ENCODE measurements at regions not wholly inside any gene's neighbourhood (a gene's known extent, or its start where the extent isn't known, plus 50 kb on each side); places are given as distances from the start of the nearest gene placed in this dataset.

DNA sequence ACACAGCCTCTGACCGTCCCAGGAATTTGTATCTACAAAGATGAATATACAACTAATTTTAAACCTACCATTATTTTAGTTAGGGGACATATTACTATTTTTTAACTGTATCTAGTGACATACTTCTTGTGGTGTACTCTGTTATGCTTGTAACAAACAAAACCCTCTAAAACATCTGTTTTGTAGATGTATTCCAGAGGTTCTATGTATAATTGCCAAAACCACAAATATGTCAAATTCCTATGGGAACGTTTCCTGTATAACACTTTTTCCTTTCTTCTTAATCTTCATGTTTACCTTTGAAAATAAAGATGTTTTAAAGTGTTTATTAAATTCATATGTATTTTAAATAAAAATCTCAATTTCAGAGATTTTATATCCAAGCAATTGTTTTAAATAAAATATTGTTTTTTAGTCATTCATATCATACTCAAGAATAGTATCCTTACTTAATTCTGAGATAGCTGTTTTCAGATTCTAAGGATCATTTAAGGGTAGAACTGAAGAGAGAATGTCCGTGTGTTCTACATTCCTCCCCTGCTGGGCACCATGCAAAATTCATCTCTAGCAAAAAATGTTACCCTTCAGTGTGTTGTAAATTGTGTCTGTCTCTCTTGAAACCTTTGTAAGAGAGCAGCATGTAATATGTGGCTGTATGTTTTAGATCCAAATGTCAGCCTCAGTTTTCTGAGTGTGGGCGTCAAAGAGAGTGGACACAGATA, 1327.7 kb downstream of the EFNB2 start:
- DNase-seq (ENCODE audit: low read depth) = no peak

DNA sequence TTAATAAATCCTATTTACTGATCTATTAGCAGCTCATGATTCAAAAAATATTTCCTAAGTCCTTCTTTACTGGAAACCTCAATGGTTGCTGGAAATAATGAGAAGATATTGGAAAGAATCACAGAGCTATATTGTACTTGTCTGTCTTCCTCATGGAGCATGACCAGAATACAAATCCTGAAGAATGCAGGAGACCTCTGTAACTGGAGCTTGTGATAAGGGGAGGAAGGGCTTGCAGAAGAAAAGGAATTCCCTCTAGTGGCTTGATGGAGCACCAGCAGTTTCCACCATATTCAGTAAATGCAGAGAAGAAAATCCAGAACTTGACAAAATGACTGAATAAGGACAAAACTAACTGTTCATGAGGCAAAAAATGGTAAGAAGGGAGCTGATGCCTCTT, 1333.1 kb downstream of the EFNB2 start:
- DNase-seq (ENCODE audit: low read depth) = no peak

DNA sequence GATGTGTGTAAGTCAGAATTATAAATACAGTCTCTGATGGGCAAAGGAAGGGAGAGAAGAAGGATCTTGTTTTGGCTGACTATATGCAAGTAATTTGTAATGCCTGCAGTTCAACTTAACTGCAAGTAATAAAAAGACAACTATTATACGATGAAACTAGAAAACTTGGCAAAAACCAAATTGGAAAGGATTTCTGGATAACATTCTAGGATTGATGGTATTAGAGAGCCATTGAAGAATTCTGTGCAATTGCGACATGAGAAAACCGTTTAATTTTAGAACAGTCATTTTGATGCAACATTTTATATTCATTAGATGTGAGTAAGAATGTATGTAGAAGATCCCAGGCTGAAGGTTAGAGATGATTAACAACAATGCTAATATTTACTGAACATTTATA, 1334.1 kb downstream of the EFNB2 start:
- DNase-seq (ENCODE audit: low read depth) = no peak

DNA sequence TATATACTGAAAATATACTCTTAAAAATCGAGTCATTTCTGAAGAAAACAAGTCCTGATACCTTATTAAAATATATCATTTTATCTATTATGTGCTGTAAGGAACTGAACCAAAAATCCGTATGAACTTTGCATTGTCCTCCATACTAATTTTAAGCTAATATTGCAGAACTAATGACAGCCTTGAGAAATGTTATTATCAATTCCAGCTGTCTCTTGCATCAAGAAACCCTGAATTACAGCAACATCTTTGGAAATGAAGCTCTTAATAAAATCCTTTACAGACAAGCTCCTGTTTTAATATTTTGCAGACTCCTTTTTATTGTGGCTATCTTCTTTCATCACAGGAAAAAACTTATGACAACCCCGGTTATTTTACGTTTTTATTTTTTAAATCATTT, 1335.3 kb downstream of the EFNB2 start:
- no peak for DNase-seq (ENCODE audit: low read depth)

DNA sequence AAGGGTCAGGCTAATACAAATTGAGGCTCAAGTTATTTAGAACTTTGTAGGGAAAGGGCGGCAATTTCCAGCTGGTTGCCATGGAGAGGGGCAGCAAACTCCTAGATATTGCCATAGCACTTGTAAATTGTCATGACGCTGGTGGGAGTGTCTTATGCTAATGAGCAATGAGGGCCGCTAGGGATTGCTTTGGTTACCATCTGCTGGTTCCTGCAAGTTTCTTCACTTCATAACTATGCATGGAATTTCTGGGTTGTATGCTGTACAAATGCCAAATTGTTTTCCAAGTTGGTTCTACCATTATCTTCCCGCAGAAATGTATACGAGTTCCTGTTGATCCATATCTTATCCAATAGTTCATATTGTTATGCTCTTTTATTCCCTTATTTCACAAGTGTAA, 1339.4 kb downstream of the EFNB2 start:
- DNase-seq (ENCODE audit: low read depth) = no peak

DNA sequence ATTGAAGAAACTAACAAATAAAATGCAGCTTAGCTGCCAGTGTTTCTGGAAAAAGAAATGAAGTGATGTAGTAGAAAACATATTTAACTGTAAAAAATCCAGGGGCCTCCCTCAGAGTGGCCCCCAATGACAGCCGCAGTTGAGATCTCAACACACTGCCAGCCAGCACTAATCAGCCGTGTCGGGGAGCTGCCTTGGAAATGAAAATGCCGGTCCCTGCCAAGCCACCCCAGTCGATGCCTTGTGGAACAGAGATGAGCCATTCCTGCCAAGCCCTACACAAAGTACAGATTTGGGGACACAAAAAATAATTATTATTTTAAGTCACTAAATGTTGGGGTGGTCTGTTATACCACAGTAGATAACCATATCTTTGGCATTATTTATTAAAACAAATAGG, 1342.4 kb downstream of the EFNB2 start:
- no peak for DNase-seq (ENCODE audit: low read depth)

DNA sequence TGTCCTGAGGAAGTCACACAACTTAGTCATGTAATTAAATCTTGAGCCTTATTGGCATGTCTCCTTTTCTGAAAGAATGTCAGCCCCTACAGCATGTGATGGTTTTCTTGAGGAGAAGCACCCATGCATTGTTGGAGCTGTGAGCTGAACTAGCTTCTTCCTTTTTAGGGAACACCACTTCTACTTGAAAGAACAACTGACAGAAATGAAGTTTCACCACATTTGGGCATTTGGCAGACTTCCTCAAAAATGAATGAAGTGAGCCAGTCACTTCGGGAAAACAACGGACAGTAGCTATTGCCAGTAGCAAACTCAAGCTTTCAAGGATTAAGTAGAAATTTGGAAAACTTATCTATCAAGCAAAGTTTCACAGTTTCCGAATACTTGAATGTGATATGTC, 1351.3 kb downstream of the EFNB2 start:
- DNase-seq (ENCODE audit: low read depth) = no peak

DNA sequence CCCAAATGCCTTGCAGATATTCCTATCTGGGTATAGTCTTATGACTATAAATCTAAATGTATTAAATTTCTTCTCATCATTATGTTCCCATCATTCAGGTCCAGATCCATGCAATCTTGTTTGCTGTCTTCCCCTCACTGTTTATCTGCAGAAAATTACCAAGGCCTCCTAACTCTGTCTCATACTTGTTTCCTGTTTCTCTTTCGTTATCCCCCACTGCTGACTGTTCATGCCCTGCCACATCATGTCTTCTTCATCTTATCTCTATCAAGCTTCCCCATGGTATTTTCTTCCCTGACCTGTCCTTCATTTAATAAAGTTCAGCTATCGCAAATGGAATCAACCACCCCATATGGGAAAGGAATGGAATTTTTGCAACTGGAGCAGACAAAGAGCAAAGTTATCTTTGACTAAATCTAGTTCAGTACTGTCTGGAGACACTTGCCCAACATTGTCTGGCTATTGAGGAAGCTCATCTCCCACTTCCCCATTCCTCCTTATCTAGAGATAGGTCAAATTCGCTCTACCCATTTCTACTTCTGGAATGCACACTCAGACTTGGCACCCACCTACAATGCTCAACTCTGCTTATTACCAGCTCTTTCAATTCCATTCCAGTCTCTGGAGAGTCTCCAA, 1358.1 kb downstream of the EFNB2 start:
- DNase-seq (ENCODE audit: low read depth) = no peak

DNA sequence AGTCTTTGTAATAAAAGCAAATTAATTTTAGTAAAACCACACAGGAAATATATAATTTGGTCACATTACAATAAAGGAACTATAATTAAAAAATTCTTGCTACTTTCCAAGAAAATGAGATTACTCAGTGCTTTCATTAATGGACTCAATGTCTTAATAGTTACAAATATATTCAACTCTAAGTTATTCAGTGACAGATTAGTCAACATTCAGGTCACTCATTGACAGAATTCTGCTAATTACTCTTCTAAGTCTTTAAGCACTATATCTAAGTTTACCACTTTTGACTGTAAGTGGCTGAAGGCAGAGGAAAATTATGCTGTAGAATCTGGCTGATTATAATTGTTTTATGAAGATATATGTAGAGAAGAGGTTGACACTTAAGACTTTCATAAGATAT, 1365.0 kb downstream of the EFNB2 start:
- DNase-seq (ENCODE audit: low read depth) = no peak

DNA sequence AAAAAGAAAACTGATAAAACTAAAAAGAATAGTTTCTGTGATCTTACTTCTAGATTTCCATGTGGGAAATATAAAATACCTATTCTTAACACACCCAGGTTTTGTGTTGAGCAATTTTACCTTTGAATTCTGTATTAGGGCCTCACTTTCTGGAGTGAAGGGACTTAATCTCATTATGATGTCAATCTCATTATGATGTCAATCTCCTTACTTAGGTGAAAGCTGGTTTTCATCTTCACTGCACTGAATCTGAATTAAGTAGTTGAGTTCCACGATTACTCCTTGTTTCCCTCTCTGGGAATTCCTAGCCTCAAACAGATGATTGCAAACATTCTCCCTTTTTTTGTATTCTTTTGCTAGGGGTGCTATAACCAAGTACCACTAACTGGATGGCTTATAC, 1367.2 kb downstream of the EFNB2 start:
- no peak for DNase-seq (ENCODE audit: low read depth)

DNA sequence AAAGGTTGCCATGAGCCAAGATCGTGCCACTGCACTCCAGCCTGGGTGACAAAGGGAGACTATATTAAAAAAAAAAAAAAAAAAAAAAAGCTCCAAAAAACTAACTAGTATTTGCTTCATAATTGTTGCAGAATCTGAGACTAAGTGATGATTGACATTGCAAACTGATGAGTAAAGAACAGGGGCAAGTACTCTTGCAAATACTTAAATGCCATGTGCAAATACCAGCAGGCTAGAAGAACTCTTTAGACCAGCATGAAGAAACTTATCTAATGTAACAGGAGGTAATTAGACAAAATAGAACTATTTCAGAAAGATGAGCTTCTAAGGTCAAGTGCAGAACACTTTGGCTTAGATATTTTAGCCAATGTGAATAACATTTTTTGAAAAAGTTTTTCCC, 1368.1 kb downstream of the EFNB2 start:
- no peak for DNase-seq (ENCODE audit: low read depth)

DNA sequence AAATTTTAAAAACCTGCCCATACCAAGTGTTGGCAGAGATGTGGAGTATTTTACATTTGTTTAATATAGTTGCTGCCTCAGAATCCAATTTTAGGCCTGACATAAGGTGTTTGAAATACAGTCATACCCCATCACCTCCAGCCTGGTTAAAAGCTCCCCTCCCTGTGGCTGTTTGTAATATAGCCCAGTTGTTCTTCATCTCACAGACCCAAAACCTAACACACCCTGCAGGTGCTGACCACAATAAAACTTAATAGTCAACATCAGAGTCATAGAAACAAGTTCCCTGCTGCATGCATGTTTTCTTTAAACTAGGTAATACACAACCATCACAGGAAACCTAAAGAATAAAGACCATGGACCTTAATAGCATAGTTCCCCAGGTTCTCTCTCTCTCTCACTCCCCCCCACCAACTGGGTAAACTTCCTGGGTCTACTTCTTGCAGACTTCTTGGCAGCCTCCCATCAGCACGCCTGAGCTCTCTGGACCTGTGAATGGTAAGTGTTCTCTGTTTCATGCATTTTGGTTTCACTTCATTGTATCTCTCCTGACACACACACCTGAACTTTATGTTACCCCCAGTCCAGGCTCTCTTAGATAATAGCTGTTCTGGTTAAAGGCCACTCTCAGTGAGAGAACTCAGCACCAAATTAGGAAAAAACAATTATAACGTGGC, 1369.9 kb downstream of the EFNB2 start:
- DNase-seq (ENCODE audit: low read depth) = no peak

DNA sequence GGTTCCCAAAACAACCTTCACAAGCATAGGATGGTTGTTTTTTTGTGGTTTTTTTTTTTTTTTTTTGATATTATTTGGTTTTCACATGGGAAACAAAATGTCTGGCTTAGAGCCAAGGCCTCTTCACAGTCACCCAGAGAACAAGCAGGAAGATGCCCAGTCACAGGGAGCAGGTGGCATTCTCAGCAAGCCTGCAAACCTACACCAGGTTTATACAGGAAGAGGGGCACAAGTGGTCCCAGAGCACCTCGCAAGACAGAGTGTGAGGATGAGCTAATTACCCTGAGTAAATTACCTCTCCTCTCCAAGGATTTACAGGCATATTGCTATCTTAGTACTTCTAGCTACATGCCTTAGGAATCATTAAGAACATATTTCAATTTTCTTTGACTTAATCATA, 1375.6 kb downstream of the EFNB2 start:
- no peak for DNase-seq (ENCODE audit: low read depth)

DNA sequence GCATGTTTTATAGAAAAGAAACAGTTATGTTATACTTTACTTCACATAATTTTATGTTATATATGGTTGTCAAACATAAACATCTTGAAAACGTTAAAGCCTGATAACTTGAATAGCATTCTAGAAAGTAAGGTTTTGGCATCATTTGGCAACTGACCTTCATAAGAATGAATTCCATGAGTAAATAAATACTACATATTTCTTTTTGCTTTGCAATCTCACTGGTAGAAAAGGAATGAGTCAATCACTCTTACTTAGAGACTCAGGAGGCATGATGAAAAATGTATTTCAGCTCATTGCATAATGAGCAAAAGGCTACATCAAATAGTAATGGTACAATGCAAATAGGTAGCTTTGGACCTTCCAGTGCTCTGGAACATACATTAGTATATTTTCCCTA, 1381.9 kb downstream of the EFNB2 start:
- DNase-seq (ENCODE audit: low read depth) = no peak

DNA sequence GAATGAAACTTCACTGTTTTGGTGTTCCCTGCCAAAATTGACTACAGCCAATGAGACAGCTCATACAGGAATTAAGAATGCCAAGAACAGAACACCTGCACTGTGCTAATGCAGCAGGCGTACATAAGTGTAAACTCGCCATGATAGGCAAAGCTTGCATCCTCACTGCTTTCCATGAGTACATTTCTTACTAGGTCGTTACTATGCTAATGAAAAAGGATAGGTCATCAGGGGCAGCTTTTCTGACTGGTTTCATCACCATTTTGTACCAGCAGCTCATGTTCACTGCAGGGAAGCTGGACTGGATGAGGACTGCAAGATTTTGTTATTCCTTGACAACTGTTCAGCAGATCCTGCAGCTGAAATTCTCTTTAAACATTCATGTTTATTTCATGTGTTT, 1383.8 kb downstream of the EFNB2 start:
- no peak for DNase-seq (ENCODE audit: low read depth)

DNA sequence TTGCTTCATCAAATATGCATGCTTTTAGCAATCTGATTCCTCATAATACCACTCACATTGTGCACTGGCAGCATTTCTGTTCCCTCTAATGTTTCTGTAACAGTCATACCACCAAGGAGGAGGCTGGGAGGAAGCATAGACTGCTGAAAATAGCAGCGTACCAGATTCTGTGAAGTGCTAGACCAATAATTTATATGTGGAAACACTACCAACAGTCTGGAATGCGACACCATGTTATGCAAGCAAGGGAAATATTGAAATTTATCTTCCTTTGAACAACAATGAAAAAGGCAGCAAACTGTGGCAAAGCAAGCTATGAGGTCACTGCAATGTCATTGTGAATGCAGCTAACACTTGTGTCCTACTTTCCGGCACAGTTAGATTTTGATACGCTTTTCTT, 1388.0 kb downstream of the EFNB2 start:
- DNase-seq (ENCODE audit: low read depth) = no peak

DNA sequence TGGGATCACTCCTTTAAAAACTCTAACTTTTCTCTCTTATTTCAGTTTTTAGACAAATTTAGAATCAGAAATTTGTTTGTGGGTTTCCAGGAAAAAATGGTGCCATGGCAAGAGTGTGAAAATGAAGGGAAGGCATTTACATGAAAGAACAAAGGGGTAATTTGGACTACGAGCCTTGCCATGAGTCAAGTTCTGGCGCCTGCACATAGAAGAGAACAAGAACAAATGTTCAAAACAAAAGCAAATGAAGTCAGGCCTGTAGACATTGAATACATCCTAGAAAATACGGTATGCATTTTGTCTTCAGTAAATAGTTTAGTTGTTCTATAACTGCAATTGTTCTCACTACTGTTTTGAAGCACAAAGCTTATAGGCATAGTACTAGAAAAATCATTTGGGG, 1390.5 kb downstream of the EFNB2 start:
- DNase-seq (ENCODE audit: low read depth) = no peak

DNA sequence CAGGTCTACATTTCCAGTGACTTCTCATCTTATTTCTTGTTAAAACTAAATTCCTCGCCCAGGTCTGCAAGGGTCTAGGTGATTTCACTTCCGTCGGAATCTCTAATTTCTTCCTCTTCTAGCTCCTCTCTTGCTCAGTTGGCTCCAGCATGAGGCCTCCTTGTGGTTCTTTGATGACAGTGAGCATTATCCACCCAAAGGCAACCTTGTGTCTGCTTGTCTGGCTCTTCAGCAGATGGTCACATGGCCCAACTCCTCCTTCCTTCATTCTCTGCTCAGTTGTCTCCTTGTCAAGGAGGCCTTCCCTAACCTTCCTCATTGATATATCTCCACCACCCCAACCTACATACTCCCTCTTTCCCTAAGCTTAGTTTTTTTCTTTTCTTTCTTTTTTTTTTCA, 1391.4 kb downstream of the EFNB2 start:
- DNase-seq (ENCODE audit: low read depth) = no peak

DNA sequence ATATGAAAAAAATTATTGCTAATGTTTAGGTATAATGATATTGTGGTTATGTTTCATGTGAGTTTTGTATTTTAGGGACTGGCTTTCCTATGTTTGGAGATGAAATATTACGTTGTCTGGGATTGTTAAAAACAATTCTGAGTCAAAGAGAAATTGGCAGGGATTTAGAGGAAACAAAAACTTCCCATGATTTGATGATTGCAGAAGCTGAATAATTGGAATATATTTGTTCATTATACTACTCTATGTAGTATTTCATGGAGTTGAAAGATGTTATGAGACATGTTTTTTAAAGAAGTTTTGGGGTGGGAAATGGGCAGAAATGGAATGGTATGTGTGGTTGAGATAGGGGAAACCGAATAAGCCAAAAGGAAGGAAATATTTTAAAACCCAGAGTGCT, 1392.9 kb downstream of the EFNB2 start:
- no peak for DNase-seq (ENCODE audit: low read depth)

DNA sequence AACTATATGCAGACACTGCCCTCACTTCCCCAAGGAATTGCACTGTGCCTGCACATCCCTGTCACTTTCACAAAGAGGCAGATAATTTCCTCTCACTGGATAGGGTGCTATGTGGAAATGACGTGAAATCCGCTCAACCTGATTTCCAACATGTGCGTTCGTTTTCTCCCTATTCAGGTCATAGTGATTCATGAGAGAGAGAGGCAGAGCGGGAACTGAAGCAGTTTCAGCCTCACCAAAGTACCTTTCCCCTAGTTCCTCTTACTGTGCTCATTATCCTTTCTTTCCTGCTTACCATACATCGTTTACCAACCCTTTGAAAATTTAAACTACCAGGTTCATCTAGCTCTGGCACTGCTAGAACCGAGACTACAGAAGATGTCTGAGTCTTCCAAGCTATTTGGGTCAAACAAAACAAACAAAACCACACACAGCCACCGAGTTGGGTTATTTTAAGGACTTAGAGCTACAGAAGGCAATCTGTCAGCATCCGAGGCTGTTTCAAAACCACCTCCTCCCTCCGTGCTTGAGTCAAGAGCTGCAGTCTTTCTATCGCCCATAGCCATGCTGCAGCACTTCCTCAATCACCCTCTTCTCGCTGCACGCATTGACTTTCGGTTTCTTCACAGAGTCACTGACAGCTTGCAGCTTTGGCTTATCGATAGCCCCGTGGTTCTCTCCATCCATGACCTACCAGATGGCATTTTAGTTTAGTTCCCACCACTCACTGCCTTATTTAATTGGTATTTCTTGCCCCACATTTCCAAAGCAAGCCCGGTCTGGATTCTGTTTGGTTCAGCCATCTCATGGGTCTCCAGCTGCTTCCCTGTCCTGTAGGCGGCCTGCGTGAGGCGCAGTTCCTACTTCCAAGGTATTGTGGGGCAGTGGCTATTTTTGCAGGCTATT, 1395.8 kb downstream of the EFNB2 start:
- DNase-seq (ENCODE audit: low read depth) = peak; percentile 36

DNA sequence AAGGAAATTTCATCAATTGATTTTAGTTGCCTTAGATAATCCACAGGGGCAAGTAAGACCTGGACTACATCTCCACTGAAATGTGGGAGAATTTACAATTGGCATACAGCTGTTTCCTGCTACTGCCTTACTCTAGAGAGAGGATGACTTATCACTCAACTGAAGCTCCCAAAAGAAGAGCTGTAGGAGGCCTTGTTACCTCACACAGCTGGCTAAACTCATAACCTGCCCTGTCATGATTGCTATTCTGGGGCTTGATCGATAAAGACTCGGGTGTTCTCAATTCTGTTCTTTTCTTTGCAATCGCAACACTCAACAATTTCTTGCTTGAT, 1396.4 kb downstream of the EFNB2 start:
- DNase-seq (ENCODE audit: low read depth) = no peak

DNA sequence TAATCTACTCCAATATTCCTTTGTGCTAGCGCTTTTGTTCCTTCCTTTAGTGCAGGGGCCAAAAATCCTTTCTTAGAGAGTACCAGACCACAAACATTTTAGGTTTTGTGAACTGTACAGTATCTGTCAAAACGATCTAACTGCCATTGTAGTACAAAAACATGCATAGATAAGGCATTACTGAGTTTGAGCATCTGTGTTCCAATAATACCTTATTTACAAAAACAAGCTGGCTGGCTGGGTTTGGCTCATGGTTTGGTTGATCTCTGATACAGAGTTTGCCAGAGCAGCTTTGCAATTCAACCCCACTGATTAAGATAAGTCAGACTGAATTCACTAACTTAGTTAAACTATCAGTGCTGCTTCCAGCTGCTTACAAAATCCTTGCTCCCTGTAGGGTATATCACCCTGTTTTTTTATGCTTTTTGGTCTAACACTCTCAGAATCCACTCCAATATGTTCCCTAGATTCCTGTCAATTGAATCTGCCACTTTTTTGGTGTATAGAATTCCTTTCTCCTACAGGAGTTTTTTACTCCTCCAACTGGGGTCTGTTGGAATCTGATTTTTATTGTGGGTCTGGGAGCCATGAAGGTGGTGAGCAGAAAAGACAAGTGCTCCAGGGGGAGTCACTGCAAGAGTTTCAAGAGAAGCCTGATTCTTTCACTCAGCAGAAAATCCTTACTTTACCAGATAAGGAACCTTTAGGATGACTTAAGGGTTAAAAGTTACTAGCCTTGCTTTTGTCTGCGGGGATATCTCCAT, 1399.4 kb downstream of the EFNB2 start:
- DNase-seq (ENCODE audit: low read depth) = no peak

Measured in activated T-cell treated with anti-CD3 and anti-CD28 coated beads for 1 hour (primary cell).